ENCODE measurements at regions not wholly inside any gene's neighbourhood (a gene's known extent, or its start where the extent isn't known, plus 50 kb on each side); places are given as distances from the start of the nearest gene placed in this dataset.
A peak's percentile ranks its signal among the peaks of the same experiment; 100 is the strongest.

GRCh38 chr14:61126603-61127498 is 145.8 kb downstream of the SLC38A6 start:
- intact Hi-C loops (cut with DNase I), result no loop called here
- TF ChIP-seq POLR2AphosphoS5 (IDR thresholded peaks at IDR 0.05; ENCODE audit: insufficient read depth in 1 of 2, low read depth in 1 of 2) (no peak), POLR2A (IDR thresholded peaks at IDR 0.05) (no peak)
- TF ChIP-seq, protein P1, sequence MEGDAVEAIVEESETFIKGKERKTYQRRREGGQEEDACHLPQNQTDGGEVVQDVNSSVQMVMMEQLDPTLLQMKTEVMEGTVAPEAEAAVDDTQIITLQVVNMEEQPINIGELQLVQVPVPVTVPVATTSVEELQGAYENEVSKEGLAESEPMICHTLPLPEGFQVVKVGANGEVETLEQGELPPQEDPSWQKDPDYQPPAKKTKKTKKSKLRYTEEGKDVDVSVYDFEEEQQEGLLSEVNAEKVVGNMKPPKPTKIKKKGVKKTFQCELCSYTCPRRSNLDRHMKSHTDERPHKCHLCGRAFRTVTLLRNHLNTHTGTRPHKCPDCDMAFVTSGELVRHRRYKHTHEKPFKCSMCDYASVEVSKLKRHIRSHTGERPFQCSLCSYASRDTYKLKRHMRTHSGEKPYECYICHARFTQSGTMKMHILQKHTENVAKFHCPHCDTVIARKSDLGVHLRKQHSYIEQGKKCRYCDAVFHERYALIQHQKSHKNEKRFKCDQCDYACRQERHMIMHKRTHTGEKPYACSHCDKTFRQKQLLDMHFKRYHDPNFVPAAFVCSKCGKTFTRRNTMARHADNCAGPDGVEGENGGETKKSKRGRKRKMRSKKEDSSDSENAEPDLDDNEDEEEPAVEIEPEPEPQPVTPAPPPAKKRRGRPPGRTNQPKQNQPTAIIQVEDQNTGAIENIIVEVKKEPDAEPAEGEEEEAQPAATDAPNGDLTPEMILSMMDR (IDR thresholded peaks at IDR 0.05), result no peak
- H3K9me3 ChIP-seq, result no peaks in the 10 kb centered on the region
- H3K4me3 ChIP-seq, result no peak overlapping the region
- DNase-seq (ENCODE audit: extremely low spot score in 2 of 2), result no peak
- no peak overlapping the region for H3K27ac ChIP-seq
- no peaks in the 10 kb centered on the region for H3K36me3 ChIP-seq
- no peaks in the 10 kb centered on the region for H3K4me1 ChIP-seq
- H3K27me3 ChIP-seq, result no peaks in the 10 kb centered on the region

DNA sequence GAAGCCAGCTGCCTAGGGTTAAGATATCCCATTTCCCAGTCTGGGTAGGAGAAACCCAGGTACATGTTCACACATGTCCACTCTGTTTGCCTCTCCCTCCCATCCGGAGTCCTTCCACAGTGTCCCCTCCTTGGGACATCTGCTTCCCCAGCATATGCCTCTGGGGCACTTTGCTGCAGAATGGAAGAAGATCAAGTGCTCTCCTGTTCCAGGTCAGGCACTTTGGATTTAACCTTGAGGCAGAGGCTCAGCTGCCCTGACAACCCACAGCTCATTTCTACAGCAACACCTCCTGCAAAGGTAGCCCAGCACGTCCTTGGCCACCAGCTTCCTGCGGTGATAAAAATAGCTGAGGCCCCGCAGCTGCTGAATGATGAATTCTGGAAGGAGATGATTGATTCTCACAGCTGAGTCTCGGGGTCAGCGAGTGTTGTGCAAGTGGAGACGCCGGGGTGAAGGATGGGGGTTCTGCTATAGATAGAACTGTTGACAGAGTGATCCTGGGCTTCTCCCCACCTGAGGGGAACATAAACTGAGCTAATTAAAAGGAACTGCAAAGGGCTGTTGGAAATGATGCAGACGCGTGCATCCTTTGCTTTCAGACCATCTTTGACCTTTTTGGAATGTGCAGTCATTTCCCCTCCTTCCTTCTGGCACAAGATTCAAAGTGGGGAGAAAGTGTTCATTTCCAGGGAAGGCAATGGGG is 145.0 kb downstream of the SLC38A6 start:
- Histone ChIP-seq H3K4me3 (no peak overlapping the region), H3K27ac (no peak overlapping the region), H3K27me3 (no peaks in the 10 kb centered on the region), H3K4me1 (no peaks in the 10 kb centered on the region), H3K36me3 (no peaks in the 10 kb centered on the region), H3K9me3 (no peaks in the 10 kb centered on the region)
- DNase-seq (ENCODE audit: extremely low spot score in 2 of 2), result no peak
- TF ChIP-seq, protein P1 (IDR thresholded peaks at IDR 0.05), result no peak
- TF ChIP-seq POLR2AphosphoS5 (IDR thresholded peaks at IDR 0.05; ENCODE audit: insufficient read depth in 1 of 2, low read depth in 1 of 2), result no peak
- TF ChIP-seq POLR2A (IDR thresholded peaks at IDR 0.05), result no peak
- intact Hi-C loops (cut with DNase I), result no loop called here

- intact Hi-C loops (cut with DNase I), result no loop called here
- Histone ChIP-seq H3K27me3 (no peaks in the 10 kb centered on the region), H3K4me1 (no peaks in the 10 kb centered on the region), H3K4me3 (peak overlapping the region in 1 of 2 donors; percentile 3), H3K9me3 (no peaks in the 10 kb centered on the region), H3K27ac (no peak overlapping the region), H3K36me3 (no peaks in the 10 kb centered on the region)
- TF ChIP-seq, protein P1 (IDR thresholded peaks at IDR 0.05), result no peak
- TF ChIP-seq POLR2A (IDR thresholded peaks at IDR 0.05), result no peak
- no peak for TF ChIP-seq POLR2AphosphoS5 (IDR thresholded peaks at IDR 0.05; ENCODE audit: insufficient read depth in 1 of 2, low read depth in 1 of 2)
- DNase-seq (ENCODE audit: extremely low spot score in 2 of 2), result no peak
These were observed 144.2 kb downstream of the SLC38A6 start for GRCh38 chr14:61125041-61125866.

- no peaks in the 10 kb centered on the region for H3K4me1 ChIP-seq
- intact Hi-C loops (cut with DNase I), result no loop called here
- TF ChIP-seq POLR2AphosphoS5 (IDR thresholded peaks at IDR 0.05; ENCODE audit: insufficient read depth in 1 of 2, low read depth in 1 of 2) (no peak), POLR2A (IDR thresholded peaks at IDR 0.05) (no peak)
- TF ChIP-seq, protein P1 (IDR thresholded peaks at IDR 0.05), result no peak
- H3K27ac ChIP-seq, result no peak overlapping the region
- no peaks in the 10 kb centered on the region for H3K9me3 ChIP-seq
- no peak for DNase-seq (ENCODE audit: extremely low spot score in 2 of 2)
- H3K36me3 ChIP-seq, result no peaks in the 10 kb centered on the region
- H3K27me3 ChIP-seq, result no peaks in the 10 kb centered on the region
- H3K4me3 ChIP-seq, result no peak overlapping the region
These were observed 141.8 kb downstream of the SLC38A6 start for GRCh38 chr14:61122862-61123261.

Data from vagina (tissue), 2 donors.